Fibroblast of lung (primary cell): ENCODE measurements at regions not wholly inside any gene's neighbourhood (a gene's known extent, or its start where the extent isn't known, plus 50 kb on each side); places are given as distances from the start of the nearest gene placed in this dataset.
"Not testable (repeated sequence)": the region's sequence is repeated elsewhere in the genome, so short reads cannot be mapped to it uniquely, and the experiment has no call there.

Experiments used
- DNase-seq, 2 donors: peaks; one replicate each; pipeline versions ENCODE4 v3.0.0 to v3.0.0-alpha.2; 2010; ENCODE audit warnings: low read depth in 2 of 2
- H2AFZ ChIP-seq: 2 replicates; pipeline ENCODE4 v1.5.1; 2012; ENCODE audit warnings: low read length, control low read depth, inconsistent platforms
- H3K27ac ChIP-seq: 2 replicates; pipeline ENCODE4 v1.5.1; 2011; ENCODE audit warnings: low read length, control low read depth; ENCODE audit not compliant: insufficient read depth
- H3K27me3 ChIP-seq: 2 replicates; pipeline ENCODE4 v1.5.1; 2011; ENCODE audit warnings: mild to moderate bottlenecking, low read length; ENCODE audit not compliant: control insufficient read depth, insufficient read depth
- H3K36me3 ChIP-seq: 2 replicates; pipeline ENCODE4 v1.5.1; 2011; ENCODE audit warnings: low read length; ENCODE audit not compliant: control insufficient read depth, insufficient read depth
- H3K4me1 ChIP-seq: 2 replicates; pipeline ENCODE4 v1.5.1; 2011; ENCODE audit warnings: low read length; ENCODE audit not compliant: control insufficient read depth, insufficient read depth; ENCODE audit errors: extremely low read depth
- H3K4me2 ChIP-seq: 2 replicates; pipeline ENCODE4 v1.5.1; 2011; ENCODE audit warnings: low read length, control low read depth; ENCODE audit not compliant: insufficient read depth; ENCODE audit errors: extremely low read depth
- H3K4me3 ChIP-seq, 4 experiments: fragments of 200-600 bp in 1 of 4; sonication (generic) in 1 of 4; replicated peaks in 1 of 4; 2 replicates each; pipeline ENCODE4 v1.5.1; 2011 to 2016; ENCODE audit warnings: low read length in 4 of 4, low read depth in 3 of 4, mild to moderate bottlenecking in 3 of 4, control low read depth in 2 of 4, inconsistent platforms in 1 of 4, mixed read lengths in 1 of 4; ENCODE audit not compliant: insufficient read depth in 1 of 4; ENCODE audit errors: control extremely low read depth in 1 of 4
- H3K79me2 ChIP-seq: 2 replicates; pipeline ENCODE4 v1.5.1; 2012; ENCODE audit warnings: mild to moderate bottlenecking, low read length, inconsistent platforms; ENCODE audit not compliant: control insufficient read depth, insufficient read depth
- H3K9ac ChIP-seq: 2 replicates; pipeline ENCODE4 v1.5.1; 2011; ENCODE audit warnings: mild to moderate bottlenecking, low read length, control low read depth; ENCODE audit not compliant: insufficient read depth
- H3K9me3 ChIP-seq: 2 replicates; pipeline ENCODE4 v1.5.1; 2012; ENCODE audit warnings: low read depth, low read length; ENCODE audit not compliant: control insufficient read depth, insufficient read depth
- H4K20me1 ChIP-seq: 2 replicates; pipeline ENCODE4 v1.5.1; 2011; ENCODE audit warnings: low read length; ENCODE audit not compliant: control insufficient read depth, insufficient read depth; ENCODE audit errors: extremely low read depth
- EZH2 ChIP-seq: IDR thresholded peaks from 2 replicates; pipeline ENCODE4 v1.5.1; 2012; ENCODE audit warnings: low read length, control low read depth, mild to moderate bottlenecking; ENCODE audit errors: missing control alignments

- H3K4me3 ChIP-seq, H3K4me2 ChIP-seq, H3K79me2 ChIP-seq, H3K9me3 ChIP-seq, H2AFZ ChIP-seq, H3K4me1 ChIP-seq, H3K9ac ChIP-seq, H3K27ac ChIP-seq, H3K36me3 ChIP-seq, H4K20me1 ChIP-seq, H3K27me3 ChIP-seq: not testable (repeated sequence)
- DNase-seq: peak in 1 of 2 donors; percentile 11
These were observed 205.7 kb upstream of the ZNF337 start for GRCh38 chr20:25902321-25902720.

GRCh38 chr20:25898663-25899062, 202.0 kb upstream of the ZNF337 start:
- H3K4me2 ChIP-seq, H3K79me2 ChIP-seq, H3K9me3 ChIP-seq, H3K4me3 ChIP-seq, H2AFZ ChIP-seq, H3K27ac ChIP-seq, DNase-seq, H3K9ac ChIP-seq, H3K27me3 ChIP-seq, H4K20me1 ChIP-seq, H3K36me3 ChIP-seq, H3K4me1 ChIP-seq: not testable (repeated sequence)

- DNase-seq, H3K36me3 ChIP-seq, H3K4me1 ChIP-seq, H3K9me3 ChIP-seq, H3K4me2 ChIP-seq, H4K20me1 ChIP-seq, H3K9ac ChIP-seq, H2AFZ ChIP-seq, H3K79me2 ChIP-seq, H3K27ac ChIP-seq, H3K4me3 ChIP-seq, H3K27me3 ChIP-seq: not testable (repeated sequence)
These were observed 182.4 kb upstream of the ZNF337 start for GRCh38 chr20:25879096-25879495.

GRCh38 chr20:25868650-25868979, 172.0 kb upstream of the ZNF337 start:
- H3K36me3 ChIP-seq, DNase-seq, H3K27me3 ChIP-seq, H3K4me1 ChIP-seq, H4K20me1 ChIP-seq, H3K9me3 ChIP-seq, H3K27ac ChIP-seq, H3K9ac ChIP-seq, H3K79me2 ChIP-seq: not testable (repeated sequence)
- peak overlapping the region; percentile 62 for H2AFZ ChIP-seq
- H3K4me2 ChIP-seq: peak overlapping the region; percentile 51
- peak overlapping the region in 1 of 4 experiments; percentile 52 for H3K4me3 ChIP-seq

- Histone ChIP-seq H3K4me1 (peaks cover 2% of the 10 kb centered on the region), H3K4me2 (peak overlapping the region; percentile 51), H3K79me2 (no peaks in the 10 kb centered on the region), H3K9me3 (no peaks in the 10 kb centered on the region), H3K4me3 (peak overlapping the region; percentile 5 to 52 (median 23)), H2AFZ (peak overlapping the region; percentile 62), H3K36me3 (no peaks in the 10 kb centered on the region), H3K27me3 (peaks cover 5% of the 10 kb centered on the region), H4K20me1 (no peaks in the 10 kb centered on the region), H3K27ac (no peak overlapping the region), H3K9ac (no peak overlapping the region)
- DNase-seq: peak; percentile 43 to 50
- TF ChIP-seq EZH2: no peak
These were observed 171.4 kb upstream of the ZNF337 start for GRCh38 chr20:25867776-25868649.

- not testable (repeated sequence) for H3K36me3 ChIP-seq, H3K9ac ChIP-seq, H2AFZ ChIP-seq, H4K20me1 ChIP-seq, H3K79me2 ChIP-seq, H3K9me3 ChIP-seq, H3K27ac ChIP-seq, DNase-seq, H3K4me3 ChIP-seq, H3K4me1 ChIP-seq, H3K4me2 ChIP-seq
- H3K27me3 ChIP-seq: peaks cover 12% of the 10 kb centered on the region
These were observed 170.5 kb upstream of the ZNF337 start for GRCh38 chr20:25867015-25867775.
